Amniotic stem cell (primary cell): ENCODE measurements at regions not wholly inside any gene's neighbourhood (a gene's known extent, or its start where the extent isn't known, plus 50 kb on each side); places are given as distances from the start of the nearest gene placed in this dataset.

Experiments
- DNase-seq: peaks from one replicate; lab custom pipeline; 2025; lab: John Stamatoyannopoulos, UW

GRCh38 chr2:228334180-228334579 lies 152.7 kb upstream of the SPHKAP start:
- no peak for DNase-seq

- DNase-seq: no peak
Observed at GRCh38 chr2:228329282-228329681, 147.8 kb upstream of the SPHKAP start.

GRCh38 chr2:228321015-228321414 lies 139.5 kb upstream of the SPHKAP start:
- no peak for DNase-seq

- DNase-seq: no peak
Observed at GRCh38 chr2:228318218-228318617, 136.7 kb upstream of the SPHKAP start.

GRCh38 chr2:228312172-228312571 lies 130.7 kb upstream of the SPHKAP start:
- no peak for DNase-seq

GRCh38 chr2:228303960-228304359 lies 122.5 kb upstream of the SPHKAP start:
- DNase-seq: no peak

- DNase-seq: no peak
Observed at GRCh38 chr2:228283491-228284171, 102.1 kb upstream of the SPHKAP start.

GRCh38 chr2:228282376-228282775 lies 100.9 kb upstream of the SPHKAP start:
- no peak for DNase-seq

- no peak for DNase-seq
Observed at GRCh38 chr2:228273159-228273558, 91.7 kb upstream of the SPHKAP start.

- DNase-seq: no peak
Observed at GRCh38 chr2:228269351-228269750, 87.9 kb upstream of the SPHKAP start.

- no peak for DNase-seq
Observed at GRCh38 chr2:228268756-228269155, 87.3 kb upstream of the SPHKAP start.

- no peak for DNase-seq
Observed at GRCh38 chr2:228268301-228268700, 86.8 kb upstream of the SPHKAP start.

GRCh38 chr2:228263156-228263555 lies 81.7 kb upstream of the SPHKAP start:
- no peak for DNase-seq

GRCh38 chr2:228261546-228261945 lies 80.1 kb upstream of the SPHKAP start:
- no peak for DNase-seq

GRCh38 chr2:228257379-228257778 lies 75.9 kb upstream of the SPHKAP start:
- no peak for DNase-seq

GRCh38 chr2:228253752-228254151 lies 72.3 kb upstream of the SPHKAP start:
- no peak for DNase-seq

GRCh38 chr2:228247335-228247734 lies 65.8 kb upstream of the SPHKAP start:
- DNase-seq: no peak

- DNase-seq: no peak
Observed at GRCh38 chr2:228245601-228246000, 64.1 kb upstream of the SPHKAP start.

- no peak for DNase-seq
Observed at GRCh38 chr2:228242591-228242990, 61.1 kb upstream of the SPHKAP start.

GRCh38 chr2:228239907-228240561 lies 58.5 kb upstream of the SPHKAP start:
- no peak for DNase-seq

GRCh38 chr2:228239207-228239906 lies 57.9 kb upstream of the SPHKAP start:
- DNase-seq: no peak
